Activated T-cell treated with anti-CD3 and anti-CD28 coated beads for 4 hours (primary cell): ENCODE measurements at regions not wholly inside any gene's neighbourhood (a gene's known extent, or its start where the extent isn't known, plus 50 kb on each side); places are given as distances from the start of the nearest gene placed in this dataset.

Source experiments
- DNase-seq: peaks from one replicate; pipeline ENCODE4 v3.0.0-alpha.2; 2020

GRCh38 chr14:87879389-87879788 is 113.6 kb downstream of the GALC start:
- DNase-seq, result no peak

DNA sequence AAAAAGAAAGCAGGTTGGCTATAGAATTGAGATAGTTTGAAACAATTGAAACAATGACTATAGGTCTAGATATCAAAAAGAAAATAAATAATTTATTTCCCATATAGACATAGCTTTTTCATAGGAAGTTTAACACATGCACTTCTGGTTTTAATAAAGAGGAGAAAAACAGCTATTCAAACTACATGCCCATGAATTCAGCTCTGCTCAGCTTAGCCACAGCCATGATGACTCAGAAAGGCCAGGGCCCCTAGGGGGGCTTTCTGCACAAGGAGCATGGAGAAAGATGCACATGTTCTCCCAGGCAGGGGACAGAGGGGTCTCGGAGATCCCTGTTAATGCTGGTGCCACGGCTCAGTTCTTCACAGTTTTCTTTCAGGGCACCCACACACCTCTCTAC is 114.0 kb downstream of the GALC start:
- no peak for DNase-seq

GRCh38 chr14:87877877-87878276 is 115.1 kb downstream of the GALC start:
- no peak for DNase-seq

GRCh38 chr14:87874676-87875075 is 118.3 kb downstream of the GALC start:
- DNase-seq, result no peak

DNA sequence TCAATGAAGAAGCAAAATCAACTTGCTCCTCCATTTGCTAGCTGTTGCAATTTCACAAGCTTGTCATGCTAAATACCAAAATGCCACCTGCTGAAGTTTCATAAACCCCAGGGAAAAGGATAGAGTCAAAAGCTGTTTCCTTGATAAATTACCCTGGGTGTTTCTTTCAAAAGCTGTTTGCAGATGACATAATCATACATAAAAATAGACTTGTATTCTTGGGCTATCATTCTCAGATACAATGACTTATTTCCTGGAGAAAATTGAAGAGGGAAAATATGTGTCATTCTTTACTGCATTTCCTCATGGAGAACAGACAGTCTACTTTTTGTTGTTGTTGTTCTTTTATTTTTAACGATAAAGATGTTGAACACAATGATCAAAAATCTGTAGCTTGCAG is 119.2 kb downstream of the GALC start:
- DNase-seq, result no peak

DNA sequence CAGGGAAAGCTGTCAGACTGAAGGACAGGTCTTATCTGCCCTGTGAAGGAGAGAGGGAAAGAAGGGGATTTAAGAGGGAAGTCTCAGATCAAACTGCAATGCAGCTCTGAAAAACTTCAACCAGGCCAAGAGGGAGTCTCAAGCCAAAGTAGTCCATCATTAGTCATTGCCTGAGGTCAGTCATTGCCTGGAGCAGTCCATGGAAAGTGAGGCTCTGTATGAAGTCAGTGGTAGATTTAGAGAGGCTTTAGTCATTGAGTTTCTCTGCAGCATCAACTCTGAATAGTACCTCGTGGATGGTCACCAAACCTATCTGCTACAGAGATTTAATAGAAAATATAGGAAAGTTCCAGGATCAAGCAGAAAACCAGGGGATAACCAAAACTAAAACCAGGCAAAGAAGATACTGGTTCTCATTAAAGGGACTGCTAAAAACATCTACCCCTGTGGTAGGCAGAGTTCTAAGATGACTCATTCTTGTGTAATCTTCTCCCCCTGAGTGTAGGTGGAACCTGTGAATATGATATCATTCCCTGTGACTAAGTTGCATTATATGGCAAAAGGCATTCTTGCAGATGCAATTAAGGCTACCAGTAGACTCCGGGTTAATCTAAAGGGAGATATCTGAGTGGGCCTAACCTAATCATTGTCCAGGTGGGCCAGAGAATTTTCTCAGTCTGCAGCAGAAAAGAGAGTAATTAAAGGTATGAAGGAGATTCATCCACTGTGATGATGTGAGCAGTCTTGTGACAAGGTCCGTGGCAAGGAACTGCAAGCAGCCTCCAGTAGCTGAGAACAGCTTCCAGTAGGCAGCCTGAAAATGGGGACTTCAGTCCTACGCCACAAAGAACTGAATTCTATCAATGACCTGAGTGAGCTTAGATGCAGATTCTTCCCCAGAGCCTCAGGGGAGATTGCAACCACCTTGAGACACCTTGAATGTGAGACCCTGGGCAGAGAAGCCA is 123.1 kb downstream of the GALC start:
- no peak for DNase-seq

GRCh38 chr14:87868920-87869319 is 124.1 kb downstream of the GALC start:
- DNase-seq, result no peak

DNA sequence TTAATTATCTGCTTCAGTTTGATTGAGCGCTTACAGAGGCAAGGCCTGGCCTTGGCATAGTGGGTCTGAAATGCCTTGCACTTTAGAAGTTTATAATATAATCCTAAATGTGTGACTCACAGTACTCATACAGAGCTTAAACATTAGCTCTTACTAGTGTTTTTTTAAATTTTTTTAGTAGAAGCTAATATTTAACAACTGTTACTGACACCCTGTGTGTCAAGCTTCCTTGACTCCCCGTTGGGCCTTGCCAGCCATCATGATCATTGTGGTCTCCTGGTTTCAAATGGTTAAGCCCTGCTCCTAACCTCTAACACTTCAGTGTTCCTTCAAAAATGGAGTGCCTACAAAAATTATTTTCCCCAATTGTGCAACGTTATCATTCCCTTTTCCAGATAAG is 126.9 kb downstream of the GALC start:
- no peak for DNase-seq

GRCh38 chr14:87864356-87865270 is 128.4 kb downstream of the GALC start:
- no peak for DNase-seq

- no peak for DNase-seq
Observed at GRCh38 chr14:87863047-87863446, 129.9 kb downstream of the GALC start.

GRCh38 chr14:87852107-87852506 is 140.9 kb downstream of the GALC start:
- no peak for DNase-seq

GRCh38 chr14:87851190-87851589 is 141.8 kb downstream of the GALC start:
- no peak for DNase-seq

DNA sequence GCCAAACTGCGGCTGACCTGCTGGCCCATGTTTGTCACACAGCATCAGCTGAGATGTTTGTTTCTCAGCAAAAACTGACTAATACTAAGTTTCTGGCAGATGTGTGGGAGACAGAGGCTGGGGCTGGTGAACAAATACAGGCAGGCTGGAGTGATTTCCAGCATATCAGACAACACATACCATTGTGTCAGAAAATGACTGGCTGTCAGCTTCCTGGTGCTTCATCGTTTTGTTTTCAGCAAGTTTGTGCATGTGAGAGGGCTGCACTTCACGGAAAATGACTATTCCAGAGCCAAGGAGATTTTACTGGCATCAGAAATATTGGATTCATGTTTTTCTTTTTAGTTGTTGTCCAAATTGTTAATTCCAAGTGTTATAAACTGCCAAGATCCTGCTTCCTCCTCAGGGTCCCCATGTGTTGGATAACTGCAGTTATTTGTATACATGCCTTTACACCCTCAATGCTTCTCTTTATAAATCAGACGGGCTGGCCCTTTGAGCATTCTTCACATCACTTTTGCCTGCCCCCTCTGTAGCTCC is 145.7 kb downstream of the GALC start:
- no peak for DNase-seq

DNA sequence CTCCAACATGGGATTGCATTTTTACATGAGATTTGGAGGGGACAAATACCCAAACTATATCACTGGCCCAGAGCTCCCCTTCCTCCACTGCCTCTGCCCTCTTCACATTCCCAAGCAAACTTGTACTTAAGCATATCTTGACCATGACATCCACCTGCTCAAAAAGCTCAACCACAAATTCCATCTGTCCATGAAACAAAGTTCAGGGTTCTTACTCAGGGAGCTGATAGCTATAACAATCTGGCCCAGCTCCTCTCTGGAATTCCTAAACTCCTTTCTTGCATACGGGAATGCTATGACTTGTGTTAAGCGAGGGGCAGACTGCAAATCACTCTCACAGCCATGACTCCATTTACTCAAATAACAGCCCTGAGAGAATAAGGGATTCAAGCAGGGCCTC is 152.1 kb downstream of the GALC start:
- DNase-seq, result no peak

DNA sequence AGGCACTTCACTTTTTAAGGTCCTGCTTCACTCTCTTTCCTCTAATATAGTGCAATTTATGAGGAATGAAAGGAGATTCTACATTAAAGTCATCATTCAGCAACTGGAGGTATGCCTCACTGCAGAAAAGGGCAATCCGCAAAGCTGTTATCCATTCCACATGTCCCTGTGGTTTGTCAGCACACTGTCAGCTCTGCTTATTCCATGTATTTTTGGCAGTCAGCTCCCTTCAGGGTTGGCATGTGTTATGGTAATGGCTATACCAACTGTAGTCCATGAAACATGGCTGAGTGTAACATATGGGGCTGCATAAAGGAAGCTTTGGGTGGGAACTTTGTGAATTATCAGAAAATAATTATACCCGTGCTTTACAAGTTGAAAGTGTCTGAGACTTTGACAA is 154.1 kb downstream of the GALC start:
- no peak for DNase-seq

DNA sequence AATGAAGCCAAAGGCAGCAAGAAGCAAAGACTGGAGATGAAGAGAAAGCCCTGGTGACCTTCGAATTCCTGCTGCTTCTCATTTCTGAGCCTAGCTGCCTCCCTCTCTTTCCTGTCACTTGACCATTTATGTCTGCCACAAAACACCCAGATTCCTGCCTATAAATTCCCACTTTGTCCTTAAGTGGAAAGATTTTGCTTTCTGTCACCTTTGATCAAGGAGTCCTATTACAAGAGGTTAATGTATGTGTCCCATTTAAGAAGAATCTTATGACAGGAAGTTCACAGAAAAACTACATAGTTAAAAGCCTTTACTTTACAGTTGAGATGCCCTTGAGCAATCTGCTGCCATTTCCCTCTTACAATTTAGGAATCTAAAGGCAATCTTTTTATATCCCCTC is 155.7 kb downstream of the GALC start:
- DNase-seq, result no peak

DNA sequence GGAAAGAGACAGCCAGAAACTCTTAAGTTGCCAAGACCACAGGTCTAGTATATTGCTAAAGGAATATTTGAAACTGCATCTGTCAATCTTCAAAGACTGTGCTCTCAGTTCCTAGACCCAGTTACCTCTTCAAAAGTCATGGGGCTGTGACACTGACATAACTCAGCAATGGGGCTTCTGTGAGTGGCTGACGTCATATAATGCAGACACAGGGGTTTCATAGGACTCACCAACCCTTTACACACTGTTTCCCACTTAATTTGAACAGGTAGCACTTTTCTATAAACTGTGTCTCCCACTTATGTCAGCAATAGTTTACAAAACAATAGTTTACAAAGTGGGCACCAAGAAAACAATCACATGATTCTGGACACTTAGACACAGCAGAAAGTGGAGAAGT is 158.4 kb downstream of the GALC start:
- no peak for DNase-seq

- DNase-seq, result no peak
Observed at GRCh38 chr14:87833026-87833425, 160.0 kb downstream of the GALC start.

- no peak for DNase-seq
Observed at GRCh38 chr14:87830443-87831096, 162.4 kb downstream of the GALC start.

DNA sequence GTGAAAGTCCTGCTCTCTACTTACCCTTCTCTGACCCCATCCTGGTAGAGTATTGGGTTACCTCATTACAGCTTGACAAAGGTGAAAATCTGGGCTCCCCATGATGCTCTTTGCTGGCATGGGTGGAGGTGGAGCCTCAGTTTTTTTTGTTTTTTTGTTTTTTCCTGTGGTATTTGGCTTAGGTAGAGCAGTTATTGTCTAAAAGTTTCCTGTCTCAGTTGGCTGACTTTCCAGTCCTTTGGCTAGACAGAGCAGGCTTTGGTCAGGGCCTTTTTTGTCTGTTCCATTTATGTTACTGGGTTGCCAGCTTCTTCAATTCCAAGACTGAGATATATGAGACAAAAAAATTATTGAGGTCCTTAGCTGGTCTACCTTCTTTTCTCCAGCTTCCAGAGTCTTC is 163.4 kb downstream of the GALC start:
- no peak for DNase-seq

- no peak for DNase-seq
Observed at GRCh38 chr14:87824266-87824665, 168.7 kb downstream of the GALC start.

- DNase-seq, result no peak
Observed at GRCh38 chr14:87816416-87816815, 176.6 kb downstream of the GALC start.

DNA sequence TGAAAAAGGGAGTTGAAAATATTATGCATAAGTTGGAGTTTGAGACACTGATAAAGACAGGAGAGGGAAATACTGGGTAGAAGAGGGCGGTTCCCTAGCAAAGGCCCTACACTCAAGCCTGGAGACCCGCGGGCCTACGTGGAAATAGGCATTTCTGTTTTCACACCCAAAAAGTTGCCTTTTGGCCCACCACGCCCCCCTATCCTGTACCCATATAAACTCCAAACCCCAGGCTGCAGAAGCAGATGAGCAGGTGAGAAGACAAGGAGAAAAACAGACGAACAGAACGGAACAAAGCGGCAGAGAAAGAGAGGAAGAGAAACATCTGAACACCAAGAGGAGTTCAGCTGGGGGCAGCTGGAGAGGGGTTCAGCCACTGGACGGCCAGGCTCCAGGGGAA is 177.9 kb downstream of the GALC start:
- no peak for DNase-seq
